PC-9 (cell line): ENCODE measurements at regions not wholly inside any gene's neighbourhood (a gene's known extent, or its start where the extent isn't known, plus 50 kb on each side); places are given as distances from the start of the nearest gene placed in this dataset.

ENCODE experiments used
- EZH2 ChIP-seq: fragments of 200-600 bp; sonication (generic); IDR thresholded peaks from 2 replicates; pipeline ENCODE4 v1.8.0; 2017; ENCODE audit warnings: antibody characterized with exemption, low read depth
- TF ChIP-seq, protein P1 (sequence below): fragments of 200-600 bp; sonication (generic); conservative IDR thresholded peaks from 2 replicates; pipeline ENCODE4 v1.6.1; 2017; ENCODE audit warnings: mixed run types, antibody characterized with exemption, mild to moderate bottlenecking, moderate library complexity

DNA sequence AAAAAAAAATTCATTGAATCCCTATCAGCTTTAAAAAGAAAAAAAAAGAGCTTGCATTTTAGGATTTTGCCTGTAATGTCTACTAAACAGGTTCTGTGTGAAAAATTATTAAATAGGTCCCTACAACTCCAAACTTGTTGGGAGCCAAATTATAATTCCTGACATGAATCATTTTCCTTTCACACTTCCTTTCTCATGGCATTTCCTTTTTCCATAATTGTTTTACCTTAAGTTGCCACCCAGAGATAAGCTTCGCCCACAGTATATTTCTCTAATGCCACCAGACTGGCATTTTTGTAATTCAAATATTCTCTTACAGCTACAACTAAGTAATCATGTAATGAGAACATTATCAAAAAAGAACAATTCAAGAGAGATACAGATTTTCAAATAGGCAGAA lies 348.8 kb downstream of the EFNA5 start:
- TF ChIP-seq, protein P1, sequence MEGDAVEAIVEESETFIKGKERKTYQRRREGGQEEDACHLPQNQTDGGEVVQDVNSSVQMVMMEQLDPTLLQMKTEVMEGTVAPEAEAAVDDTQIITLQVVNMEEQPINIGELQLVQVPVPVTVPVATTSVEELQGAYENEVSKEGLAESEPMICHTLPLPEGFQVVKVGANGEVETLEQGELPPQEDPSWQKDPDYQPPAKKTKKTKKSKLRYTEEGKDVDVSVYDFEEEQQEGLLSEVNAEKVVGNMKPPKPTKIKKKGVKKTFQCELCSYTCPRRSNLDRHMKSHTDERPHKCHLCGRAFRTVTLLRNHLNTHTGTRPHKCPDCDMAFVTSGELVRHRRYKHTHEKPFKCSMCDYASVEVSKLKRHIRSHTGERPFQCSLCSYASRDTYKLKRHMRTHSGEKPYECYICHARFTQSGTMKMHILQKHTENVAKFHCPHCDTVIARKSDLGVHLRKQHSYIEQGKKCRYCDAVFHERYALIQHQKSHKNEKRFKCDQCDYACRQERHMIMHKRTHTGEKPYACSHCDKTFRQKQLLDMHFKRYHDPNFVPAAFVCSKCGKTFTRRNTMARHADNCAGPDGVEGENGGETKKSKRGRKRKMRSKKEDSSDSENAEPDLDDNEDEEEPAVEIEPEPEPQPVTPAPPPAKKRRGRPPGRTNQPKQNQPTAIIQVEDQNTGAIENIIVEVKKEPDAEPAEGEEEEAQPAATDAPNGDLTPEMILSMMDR, result no peak
- TF ChIP-seq EZH2, result no peak
